H4 (cell line): ENCODE measurements at regions not wholly inside any gene's neighbourhood (a gene's known extent, or its start where the extent isn't known, plus 50 kb on each side); places are given as distances from the start of the nearest gene placed in this dataset.

Experiments
- DNase-seq: peaks from one replicate; pipeline ENCODE4 v3.0.0-alpha.2; 2015; ENCODE audit warnings: low spot score

DNA sequence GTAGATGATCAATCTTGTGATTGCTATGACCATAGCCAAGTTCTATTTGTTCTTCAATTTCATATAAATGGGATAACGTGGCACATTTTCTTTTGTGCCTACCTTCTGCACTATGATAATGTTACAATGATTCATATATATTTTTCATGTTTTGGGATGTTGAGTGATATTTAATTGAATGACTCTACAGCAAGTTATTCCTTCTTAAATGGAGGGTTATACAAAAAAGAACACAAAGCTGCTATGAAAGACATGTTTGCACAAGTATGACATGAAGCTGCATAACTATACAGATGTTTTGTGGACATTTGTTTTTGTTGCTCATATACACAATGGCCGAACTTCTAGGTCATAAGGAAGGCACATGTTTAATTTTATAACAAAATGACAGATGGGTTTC, 356.2 kb downstream of the CBLN2 start:
- no peak for DNase-seq

- DNase-seq: no peak
These were observed 362.8 kb downstream of the CBLN2 start for GRCh38 chr18:72181241-72181764.

DNA sequence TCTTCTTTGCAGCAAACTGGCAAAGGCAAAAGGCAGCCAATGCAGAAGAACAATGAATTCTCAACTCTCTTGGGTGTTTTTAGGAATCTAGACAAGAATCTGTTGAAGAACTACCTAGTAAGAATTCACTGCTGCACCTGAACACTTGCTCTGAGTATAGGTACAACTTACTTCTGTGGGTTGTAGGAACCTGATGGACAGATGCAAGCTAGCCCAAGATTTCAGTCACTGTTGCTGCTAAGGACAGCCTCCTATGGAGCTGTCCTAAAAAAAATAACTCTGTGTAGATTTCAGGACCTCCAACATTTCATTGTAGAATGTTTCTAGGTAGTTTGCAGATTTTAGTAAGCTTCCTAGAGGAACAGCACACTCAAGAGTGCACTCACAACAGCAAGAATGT, 363.5 kb downstream of the CBLN2 start:
- DNase-seq: no peak

DNA sequence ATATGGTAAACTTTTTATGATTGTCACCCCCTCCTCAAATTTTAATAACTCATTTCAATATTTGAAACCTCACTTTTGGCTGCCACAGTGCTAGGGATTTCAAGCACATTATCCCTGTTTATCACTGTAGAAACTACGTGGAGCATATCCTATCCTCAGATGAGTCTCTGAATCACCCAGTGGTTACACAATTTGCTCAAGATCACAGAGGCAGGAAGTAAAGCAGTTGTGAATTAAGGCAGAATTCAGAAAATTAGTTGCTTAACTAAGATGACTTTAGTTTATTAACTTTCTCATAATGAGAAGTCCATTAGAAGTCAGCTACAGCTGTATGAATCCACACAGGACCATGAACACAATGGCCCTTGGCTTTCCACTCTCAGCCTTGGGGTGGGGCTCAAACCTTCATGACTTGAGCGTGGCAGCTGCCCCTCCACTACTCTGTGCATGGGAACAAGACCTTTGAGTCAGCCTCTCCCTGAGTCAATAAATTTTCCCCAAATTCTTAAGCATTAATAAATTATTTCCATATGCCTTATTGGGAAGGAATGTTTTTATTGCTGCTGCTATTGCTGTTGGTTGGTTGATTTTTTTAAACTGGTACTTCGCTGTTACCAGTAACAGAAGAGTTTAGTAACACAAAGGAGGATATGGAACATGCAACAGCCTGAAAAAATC, 369.0 kb downstream of the CBLN2 start:
- DNase-seq: no peak

DNA sequence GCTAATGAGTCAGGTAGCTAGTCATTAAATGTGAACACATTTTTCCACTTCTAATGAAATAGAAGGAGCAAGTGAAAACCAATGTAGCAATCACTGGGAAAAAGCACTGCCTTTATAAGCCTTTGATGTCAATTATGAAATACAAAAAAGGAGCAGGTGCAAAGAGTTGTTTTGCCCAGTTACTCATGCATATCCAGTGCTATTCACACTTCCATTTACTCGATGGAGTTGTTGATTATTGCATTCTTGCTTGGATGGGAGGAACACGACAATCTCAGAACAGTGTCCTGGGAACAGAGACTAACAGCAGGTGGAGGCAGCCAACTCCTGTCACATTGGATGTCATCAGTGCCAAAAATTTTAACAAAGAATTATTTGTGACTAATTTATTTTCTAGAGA, 372.5 kb downstream of the CBLN2 start:
- no peak for DNase-seq

GRCh38 chr18:72161691-72162090, 382.5 kb downstream of the CBLN2 start:
- DNase-seq: no peak

DNA sequence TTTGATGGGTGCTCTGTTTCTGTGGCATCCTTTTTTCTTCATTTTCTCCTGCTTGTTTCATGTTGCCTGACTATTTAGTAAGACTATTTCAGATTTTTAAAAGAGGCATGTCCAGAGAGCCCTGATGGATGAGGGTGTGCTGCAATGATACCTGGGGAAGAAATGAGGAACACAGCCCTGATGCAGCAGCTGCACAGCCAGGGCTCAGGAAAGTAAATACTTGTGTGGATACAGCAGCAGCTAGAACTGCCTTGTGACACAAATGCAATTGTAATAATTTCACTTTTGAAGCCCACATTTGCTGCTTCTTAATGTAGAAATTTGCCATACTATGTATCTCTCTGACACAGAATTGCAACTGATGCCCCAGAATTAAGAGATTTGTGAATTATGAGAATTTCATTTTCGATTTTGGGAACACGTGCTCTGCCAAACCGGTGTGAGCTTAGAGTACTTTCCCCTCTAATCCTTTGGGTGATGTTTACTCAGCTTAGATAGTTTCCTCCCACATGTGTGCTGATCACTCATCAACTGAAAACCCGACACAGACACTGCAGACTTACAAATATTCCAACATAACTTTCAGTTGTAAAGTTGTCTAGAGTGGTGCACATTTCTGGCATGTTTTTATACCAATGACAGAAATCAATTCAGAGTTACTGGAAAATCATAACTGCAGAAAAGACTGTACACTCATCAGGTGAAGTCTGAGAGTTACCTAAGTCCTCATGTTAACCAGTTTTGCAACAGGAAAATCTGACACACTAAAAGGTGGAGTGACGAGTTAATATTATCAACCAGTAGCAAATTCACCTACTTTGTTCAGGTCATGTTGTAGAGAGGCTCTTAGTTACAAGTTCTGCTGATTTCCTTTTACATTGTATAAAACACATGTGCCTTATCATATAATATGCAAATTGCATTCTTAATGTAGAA, 383.4 kb downstream of the CBLN2 start:
- DNase-seq: no peak

DNA sequence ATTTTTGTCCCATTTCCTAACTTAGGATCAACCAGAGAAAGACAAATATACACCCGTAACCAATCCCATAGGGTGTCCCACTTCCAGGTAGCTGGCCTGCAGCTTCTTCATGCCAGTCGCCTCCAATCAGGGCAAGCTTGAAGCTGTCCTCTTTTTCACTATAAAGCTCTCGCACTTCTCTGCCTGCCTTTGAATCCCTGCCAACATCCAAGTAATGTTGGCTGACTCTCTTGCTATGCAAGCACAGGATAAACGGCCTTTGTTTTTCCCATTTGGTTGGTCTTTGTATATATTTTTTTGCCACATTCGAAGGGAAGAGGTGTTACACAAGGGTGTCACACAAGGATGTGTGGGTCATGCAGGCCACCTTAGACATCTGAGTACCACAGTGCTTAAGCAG, 388.8 kb downstream of the CBLN2 start:
- peak; percentile 21 for DNase-seq

DNA sequence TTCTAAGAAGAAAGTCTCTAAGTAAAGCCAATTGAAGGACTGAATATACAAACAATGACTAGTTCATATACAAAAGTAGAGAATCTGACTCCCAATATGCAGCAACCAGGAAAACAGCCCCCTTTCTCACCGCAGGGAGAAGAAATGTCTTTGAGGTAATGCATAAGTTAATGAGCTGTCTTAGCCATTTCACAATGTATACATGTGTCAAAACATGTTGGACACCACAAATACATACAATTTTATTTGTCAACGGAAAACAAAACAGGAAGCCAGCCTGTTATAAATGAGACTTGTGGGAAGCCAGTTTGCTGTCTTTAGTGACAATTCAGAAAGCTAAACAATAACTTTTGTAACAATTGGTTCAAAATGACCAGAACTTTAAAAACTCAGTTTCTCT, 389.2 kb downstream of the CBLN2 start:
- no peak for DNase-seq

DNA sequence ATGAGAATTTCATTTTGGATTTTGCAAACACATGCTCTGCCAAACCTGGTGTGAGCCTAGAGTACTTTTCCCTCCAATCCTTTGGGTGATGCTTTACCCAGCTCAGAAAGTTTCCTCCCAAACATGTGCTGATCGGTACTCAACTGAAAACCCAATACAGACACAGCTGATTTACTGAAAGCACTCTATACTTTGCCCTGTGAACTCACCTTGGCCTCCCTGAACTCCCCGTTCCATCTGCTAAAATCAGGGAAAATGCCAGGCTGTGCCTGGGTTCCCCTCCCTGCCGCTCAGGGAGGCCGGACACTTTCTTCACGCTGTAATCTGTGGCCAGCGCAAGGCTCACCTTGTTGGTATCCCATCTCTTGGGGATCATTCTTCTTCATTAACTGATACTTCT, 391.2 kb downstream of the CBLN2 start:
- no peak for DNase-seq

DNA sequence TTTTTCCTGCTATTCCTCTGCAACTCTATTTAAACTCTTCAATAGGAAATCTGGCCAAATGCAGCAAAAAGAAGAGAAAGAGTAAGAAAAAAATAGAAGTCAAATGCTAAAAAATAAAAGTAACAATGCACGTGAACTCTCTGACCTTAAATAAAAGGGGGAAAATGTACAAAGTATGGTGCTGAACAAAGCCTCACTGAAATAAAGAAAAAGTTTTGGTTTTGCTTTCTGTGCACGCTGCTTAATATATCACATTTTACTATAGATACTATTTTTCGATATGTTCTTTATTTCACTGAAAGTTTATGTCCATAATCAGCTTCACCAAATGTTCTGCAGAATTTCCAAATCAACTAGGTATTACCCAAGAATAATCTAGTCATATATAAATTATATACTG, 396.3 kb downstream of the CBLN2 start:
- DNase-seq: no peak

- DNase-seq: no peak
These were observed 404.1 kb downstream of the CBLN2 start for GRCh38 chr18:72140007-72140406.

DNA sequence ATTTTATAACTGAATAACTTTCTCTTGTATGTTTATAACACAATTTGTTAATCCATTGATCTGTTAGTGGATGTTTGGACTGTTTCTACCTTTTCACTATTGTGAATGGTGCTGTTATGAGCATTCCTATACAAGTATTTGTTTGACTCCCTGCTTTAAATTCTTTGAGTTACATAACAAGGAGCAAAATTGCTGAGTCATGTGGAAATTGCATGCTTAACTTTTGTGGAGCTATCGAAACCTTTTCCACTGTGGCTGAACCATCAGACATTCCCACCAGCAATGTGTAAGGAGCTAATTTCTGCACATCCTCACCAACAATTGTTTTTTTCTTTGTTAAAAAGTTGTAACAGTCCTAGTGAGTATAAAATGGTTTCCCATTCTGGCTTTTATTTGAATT, 415.5 kb downstream of the CBLN2 start:
- DNase-seq: peak; percentile 52

GRCh38 chr18:72122103-72122502, 422.0 kb downstream of the CBLN2 start:
- DNase-seq: no peak

- no peak for DNase-seq
These were observed 425.1 kb downstream of the CBLN2 start for GRCh38 chr18:72119082-72119481.

DNA sequence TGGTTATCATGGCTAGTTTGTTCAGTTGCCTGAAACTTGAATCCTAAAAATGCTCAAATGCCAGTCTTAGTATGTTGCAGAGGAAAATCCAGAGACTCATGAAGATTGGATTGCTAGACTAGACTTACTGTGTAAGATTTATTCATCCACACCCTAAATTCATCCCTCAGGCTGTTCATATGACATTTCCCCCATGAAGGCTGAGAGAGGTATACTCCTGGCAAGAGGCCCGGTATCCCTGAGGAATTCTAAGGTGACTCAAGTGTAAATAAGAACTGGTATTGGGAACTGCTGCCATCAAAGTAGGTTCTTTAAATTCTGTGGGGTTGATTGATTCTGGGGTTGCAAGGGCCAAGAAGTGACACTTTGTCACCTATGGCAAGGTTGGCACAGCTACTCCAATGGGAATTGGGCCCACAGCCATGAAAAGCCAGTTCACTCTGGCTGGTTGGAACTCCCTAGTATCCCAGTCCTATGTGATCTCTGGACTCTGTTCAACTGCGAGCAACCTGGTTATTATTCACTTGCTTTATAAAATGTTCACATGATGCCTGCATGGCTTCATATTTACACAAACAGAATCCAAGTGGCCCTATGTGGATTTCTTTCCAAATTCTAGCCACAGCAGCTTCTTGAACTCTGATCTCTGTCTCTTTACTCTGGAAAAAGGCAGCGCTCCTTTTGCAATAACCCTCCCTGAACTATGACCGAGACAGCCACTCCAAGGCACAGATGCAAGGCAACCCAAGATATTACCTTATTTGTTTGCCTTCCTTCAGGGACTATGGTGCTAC, 429.1 kb downstream of the CBLN2 start:
- no peak for DNase-seq

DNA sequence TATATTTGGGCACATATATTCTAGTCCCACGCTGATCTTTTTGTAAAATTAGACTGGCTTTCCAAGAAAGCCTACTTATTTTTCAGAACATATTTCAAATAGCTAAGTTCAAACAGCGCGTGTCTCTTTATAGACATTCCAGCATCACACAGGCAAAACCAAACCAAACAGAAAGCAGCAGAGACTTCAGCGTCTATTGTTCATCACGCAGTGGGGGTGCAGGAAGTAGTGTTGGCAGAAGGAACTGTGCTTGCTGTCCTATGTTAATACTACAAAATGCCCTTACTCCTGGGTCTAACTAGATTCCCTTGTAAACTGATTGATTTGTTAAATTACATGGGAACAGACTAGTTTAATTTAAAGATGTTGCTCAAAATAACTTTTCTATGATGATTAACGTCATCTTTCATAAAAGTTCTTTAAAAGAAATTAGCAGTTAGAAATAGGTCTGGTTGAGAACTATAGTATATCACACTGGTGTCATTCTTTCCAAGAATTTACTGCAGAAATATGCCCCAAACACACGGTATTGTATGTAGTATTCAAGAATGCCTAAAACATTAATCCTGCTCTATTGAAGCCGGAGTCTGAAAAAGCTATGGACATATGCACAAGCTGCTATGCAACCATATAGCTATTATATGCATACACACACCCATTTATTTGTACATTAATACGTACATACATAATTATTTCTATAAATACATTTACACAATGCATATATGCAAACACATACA, 436.3 kb downstream of the CBLN2 start:
- DNase-seq: peak; percentile 81

GRCh38 chr18:72104851-72105250, 439.3 kb downstream of the CBLN2 start:
- DNase-seq: peak; percentile 41

DNA sequence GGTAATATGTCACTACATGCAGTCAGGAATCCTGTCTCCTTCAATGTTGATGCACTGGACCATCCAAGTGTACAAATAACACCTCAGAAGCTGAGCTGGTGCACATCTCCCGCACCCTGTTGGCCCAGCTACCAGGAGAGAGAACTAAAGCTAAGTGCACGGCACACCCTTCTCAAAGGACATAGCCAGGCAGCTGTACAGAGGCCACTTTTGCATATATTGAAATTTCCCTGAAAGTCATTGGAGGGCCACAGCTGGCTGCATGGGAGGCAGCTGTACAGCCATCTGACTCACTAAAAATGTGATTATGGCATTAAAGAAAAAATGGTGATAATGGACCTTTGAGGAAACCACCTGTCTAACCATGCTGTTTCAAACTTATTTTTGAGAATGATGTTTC, 441.7 kb downstream of the CBLN2 start:
- no peak for DNase-seq

GRCh38 chr18:72100465-72101004, 443.6 kb downstream of the CBLN2 start:
- DNase-seq: no peak

DNA sequence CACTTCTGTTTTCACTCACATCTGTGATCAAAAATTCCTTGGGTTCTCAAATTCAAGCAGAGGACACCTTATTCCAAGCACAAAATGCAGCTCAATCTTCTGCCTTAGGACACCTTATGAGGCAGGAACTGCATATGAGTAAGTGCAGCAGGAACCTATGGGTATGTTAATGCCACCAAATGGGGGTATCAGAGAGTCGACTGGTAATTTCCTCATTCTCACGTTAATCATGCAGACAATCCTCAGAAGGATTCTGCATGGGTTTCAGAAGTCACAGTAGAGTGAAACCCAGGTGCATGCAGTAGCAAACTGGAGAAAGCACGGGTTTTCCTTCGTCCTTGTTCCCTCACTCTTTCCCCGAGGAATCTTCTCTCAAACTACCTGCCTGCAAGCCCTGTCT, 452.8 kb downstream of the CBLN2 start:
- no peak for DNase-seq
